Gastroesophageal sphincter (tissue), 4 donors: ENCODE measurements at regions not wholly inside any gene's neighbourhood (a gene's known extent, or its start where the extent isn't known, plus 50 kb on each side); places are given as distances from the start of the nearest gene placed in this dataset.

Experiments used
- ATAC-seq: fragments of 150-250 bp; one replicate; pipeline ENCODE4 v1.9.1; 2016; ENCODE audit warnings: mild to moderate bottlenecking, moderate library complexity
- H3K27ac ChIP-seq, 4 donors: fragments of 200-600 bp; sonication (generic) in 3 of 4; 1 replicate in 3 of 4; 2 replicates in 1 of 4; pipeline ENCODE4 v1.5.1; 2016 to 2019
- H3K27me3 ChIP-seq: fragments of 200-600 bp; sonication (generic); one replicate; pipeline ENCODE4 v1.5.1; 2019
- H3K36me3 ChIP-seq, 2 donors: fragments of 200-600 bp; sonication (generic); one replicate each; pipeline ENCODE4 v1.5.1; 2019; ENCODE audit warnings: control low read depth in 1 of 2
- H3K4me1 ChIP-seq, 3 donors: fragments of 200-600 bp; sonication (generic); 1 replicate in 2 of 3; 2 replicates in 1 of 3; pipeline ENCODE4 v1.5.1; 2016 to 2019; ENCODE audit warnings: control low read depth in 2 of 3
- H3K4me3 ChIP-seq, 2 donors: fragments of 200-600 bp; sonication (generic); one replicate each; pipeline ENCODE4 v1.5.1; 2019; ENCODE audit warnings: mild to moderate bottlenecking in 1 of 2, moderate library complexity in 1 of 2
- H3K9me3 ChIP-seq, 3 donors: fragments of 200-600 bp; sonication (generic); one replicate each; pipeline ENCODE4 v1.5.1; 2017 to 2019; ENCODE audit warnings: control low read depth in 2 of 3
- CTCF ChIP-seq, 4 experiments: fragments of 200-600 bp in 2 of 4; fragments of 450-650 bp in 2 of 4; sonication (generic) in 1 of 4; IDR thresholded peaks; one replicate each; pipeline ENCODE4 v1.5.1; 2017 to 2019; ENCODE audit warnings: antibody characterized with exemption in 4 of 4, mild to moderate bottlenecking in 2 of 4, moderate library complexity in 2 of 4
- EP300 ChIP-seq: sonication (generic); formaldehyde crosslinking; IDR thresholded peaks from one replicate; pipeline ENCODE4 v1.6.1; 2017; ENCODE audit warnings: antibody characterized with exemption, mild to moderate bottlenecking
- POLR2A ChIP-seq, 2 donors: fragments of 450-650 bp; IDR thresholded peaks; one replicate each; pipeline ENCODE4 v1.6.1; 2017; ENCODE audit warnings: antibody characterized with exemption in 2 of 2, mild to moderate bottlenecking in 2 of 2, moderate library complexity in 1 of 2
- POLR2AphosphoS5 ChIP-seq: sonication (generic); formaldehyde crosslinking; IDR thresholded peaks from one replicate; pipeline ENCODE4 v1.6.1; 2017; ENCODE audit warnings: antibody characterized with exemption
- WGBS, 2 donors: methylation state at CpG; one replicate each; pipeline ENCODE4 v1.1.5; 2018; ENCODE audit warnings: low coverage in 1 of 2; 5-methylcytosine and 5-hydroxymethylcytosine counted together

DNA sequence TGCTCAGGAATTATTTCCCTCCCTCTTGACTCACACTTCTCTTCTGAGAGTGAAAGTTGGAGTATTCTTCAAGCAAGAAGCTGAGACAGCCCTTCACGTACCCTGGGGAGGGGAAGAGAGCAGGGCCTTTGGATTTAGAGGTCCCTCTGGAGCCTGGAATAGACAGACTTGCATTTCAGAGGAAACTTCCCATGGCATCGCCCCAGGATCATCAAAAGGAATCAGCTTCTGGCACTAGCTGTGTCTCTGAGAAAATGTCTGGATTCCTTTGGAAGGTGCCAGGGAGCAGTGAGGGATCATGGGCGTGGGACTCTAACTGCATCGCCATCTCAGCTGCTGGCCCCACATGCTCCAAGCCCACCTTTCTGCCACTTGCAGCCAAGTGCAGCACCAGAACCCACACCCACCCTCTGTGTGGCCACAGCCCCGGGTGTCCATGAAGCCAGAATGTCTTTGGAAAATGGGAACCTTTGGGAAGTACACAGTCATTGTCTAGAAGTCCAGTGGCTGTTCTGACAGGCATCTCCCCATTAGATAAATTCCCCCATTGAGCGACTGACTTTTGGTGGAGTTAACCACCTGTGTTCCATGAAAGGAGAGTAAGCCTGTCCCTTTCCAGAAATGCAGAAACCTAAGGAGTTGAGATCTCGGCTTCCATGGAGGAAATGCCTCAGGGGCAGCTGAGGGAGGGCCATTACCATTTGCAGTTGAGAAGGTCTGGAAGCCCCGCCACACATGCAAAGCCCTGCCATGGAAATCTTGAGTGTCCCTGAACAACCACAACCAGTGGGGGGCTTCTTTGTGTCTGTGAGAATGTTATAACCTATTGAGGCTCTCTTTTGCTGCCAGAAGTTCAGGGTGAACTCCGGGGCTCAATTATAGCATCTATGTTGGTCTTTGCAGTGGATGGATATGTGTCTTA is 57.8 kb upstream of the GDF10 start:
- H3K9me3 ChIP-seq = peaks cover 0 to under 1% (median 0%) of the 10 kb centered on the region in 3 donors
- no peaks in the 10 kb centered on the region for H3K36me3 ChIP-seq
- ATAC-seq = no peak
- H3K4me3 ChIP-seq = no peak overlapping the region
- TF ChIP-seq CTCF (IDR thresholded peaks at IDR 0.05) = no peak
- no peak for TF ChIP-seq EP300
- no peak for TF ChIP-seq POLR2A (IDR thresholded peaks at IDR 0.05)
- TF ChIP-seq POLR2AphosphoS5 = no peak
- H3K27ac ChIP-seq = no peak overlapping the region
- H3K4me1 ChIP-seq = no peaks in the 10 kb centered on the region
- 77 to 83% methylated on average over 2 to 6 of the region's 9 CpGs for WGBS, 2 donors
- H3K27me3 ChIP-seq = peaks cover 4% of the 10 kb centered on the region

- no peak for ATAC-seq
- no peak overlapping the region for H3K27ac ChIP-seq
- peaks cover 4% of the 10 kb centered on the region for H3K27me3 ChIP-seq
- no peaks in the 10 kb centered on the region for H3K9me3 ChIP-seq
- 67% methylated on average over 1 of the region's 4 CpGs; no CpG with 5 or more reads in 1 of the 2 donors for WGBS, 2 donors
- H3K36me3 ChIP-seq = no peaks in the 10 kb centered on the region
- TF ChIP-seq CTCF (IDR thresholded peaks at IDR 0.05) = no peak
- no peak for TF ChIP-seq EP300
- no peak for TF ChIP-seq POLR2A (IDR thresholded peaks at IDR 0.05)
- no peak for TF ChIP-seq POLR2AphosphoS5
- no peaks in the 10 kb centered on the region for H3K4me1 ChIP-seq
- H3K4me3 ChIP-seq = no peak overlapping the region
These were observed 56.6 kb upstream of the GDF10 start for GRCh38 chr10:47243356-47243755.

- H3K27ac ChIP-seq = no peak overlapping the region
- no CpG with 5 or more reads among the region's 4 CpGs for WGBS, 2 donors
- peaks cover 1% of the 10 kb centered on the region for H3K27me3 ChIP-seq
- H3K4me1 ChIP-seq = no peaks in the 10 kb centered on the region
- peak; percentile 79 for ATAC-seq
- H3K9me3 ChIP-seq = no peaks in the 10 kb centered on the region
- no peak overlapping the region for H3K4me3 ChIP-seq
- no peaks in the 10 kb centered on the region for H3K36me3 ChIP-seq
- TF ChIP-seq CTCF (IDR thresholded peaks at IDR 0.05) = no peak
- TF ChIP-seq POLR2AphosphoS5 = no peak
- no peak for TF ChIP-seq POLR2A (IDR thresholded peaks at IDR 0.05)
- TF ChIP-seq EP300 = no peak
These were observed 56.2 kb upstream of the GDF10 start for GRCh38 chr10:47243791-47244190.

DNA sequence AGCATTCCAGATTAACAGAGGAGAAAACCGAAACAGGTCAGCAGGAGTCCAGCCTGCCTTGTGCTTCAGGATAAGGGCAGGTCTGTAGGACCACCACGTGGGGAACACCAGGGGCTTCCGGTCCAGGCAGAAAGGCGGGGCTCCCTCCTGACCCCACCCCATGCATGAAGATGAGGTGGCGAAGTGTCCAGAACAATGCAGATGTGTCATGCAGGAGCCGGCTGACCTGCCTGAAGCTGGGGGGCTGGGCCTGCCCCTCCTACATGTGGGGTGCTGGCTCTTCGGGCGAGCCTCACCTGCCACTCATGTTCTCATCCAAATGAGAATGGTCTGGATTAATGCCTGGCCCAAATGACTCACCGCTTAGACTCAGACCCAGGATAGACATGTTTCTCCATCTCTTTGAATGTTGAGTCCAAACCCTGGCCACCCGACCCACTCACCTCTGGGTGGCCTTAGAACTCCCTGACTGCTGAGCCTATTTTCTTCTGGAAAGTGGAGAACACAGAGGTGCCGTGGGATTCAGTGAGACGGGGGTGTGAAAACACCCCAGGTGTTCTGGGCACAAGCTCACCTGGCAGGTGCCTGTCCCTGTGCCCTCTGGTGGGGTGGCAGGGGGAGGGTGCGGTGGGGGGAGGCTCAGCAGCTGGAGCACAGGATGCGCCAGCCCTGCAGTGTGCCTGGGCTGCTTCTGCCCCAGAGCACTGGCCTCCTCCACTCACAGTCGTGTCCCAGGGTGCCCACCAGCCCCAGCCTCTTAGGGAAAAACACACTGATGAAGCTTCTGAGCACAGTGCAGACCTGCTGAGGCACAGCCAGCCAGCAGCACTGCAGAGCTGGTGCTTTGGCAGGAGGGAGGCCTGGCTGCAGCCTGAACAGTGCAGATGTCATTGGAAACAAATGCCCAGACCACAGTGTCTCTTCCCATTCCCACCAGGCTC is 55.2 kb upstream of the GDF10 start:
- no peak for ATAC-seq
- no peaks in the 10 kb centered on the region for H3K4me1 ChIP-seq
- H3K9me3 ChIP-seq = no peaks in the 10 kb centered on the region
- H3K4me3 ChIP-seq = no peak overlapping the region
- no peak overlapping the region for H3K27ac ChIP-seq
- 60 to 64% methylated on average over 2 to 5 of the region's 15 CpGs for WGBS, 2 donors
- no peaks in the 10 kb centered on the region for H3K36me3 ChIP-seq
- TF ChIP-seq CTCF (IDR thresholded peaks at IDR 0.05) (no peak), POLR2AphosphoS5 (no peak), POLR2A (IDR thresholded peaks at IDR 0.05) (no peak), EP300 (no peak)
- H3K27me3 ChIP-seq = no peaks in the 10 kb centered on the region
